ENCODE measurements at regions not wholly inside any gene's neighbourhood (a gene's known extent, or its start where the extent isn't known, plus 50 kb on each side); places are given as distances from the start of the nearest gene placed in this dataset.

GRCh38 chr2:21328177-21328576 is 204.4 kb downstream of the TDRD15 start:
- DNase-seq (ENCODE audit: extremely low read depth, low read depth) = no peak
- TF ChIP-seq, protein P1, sequence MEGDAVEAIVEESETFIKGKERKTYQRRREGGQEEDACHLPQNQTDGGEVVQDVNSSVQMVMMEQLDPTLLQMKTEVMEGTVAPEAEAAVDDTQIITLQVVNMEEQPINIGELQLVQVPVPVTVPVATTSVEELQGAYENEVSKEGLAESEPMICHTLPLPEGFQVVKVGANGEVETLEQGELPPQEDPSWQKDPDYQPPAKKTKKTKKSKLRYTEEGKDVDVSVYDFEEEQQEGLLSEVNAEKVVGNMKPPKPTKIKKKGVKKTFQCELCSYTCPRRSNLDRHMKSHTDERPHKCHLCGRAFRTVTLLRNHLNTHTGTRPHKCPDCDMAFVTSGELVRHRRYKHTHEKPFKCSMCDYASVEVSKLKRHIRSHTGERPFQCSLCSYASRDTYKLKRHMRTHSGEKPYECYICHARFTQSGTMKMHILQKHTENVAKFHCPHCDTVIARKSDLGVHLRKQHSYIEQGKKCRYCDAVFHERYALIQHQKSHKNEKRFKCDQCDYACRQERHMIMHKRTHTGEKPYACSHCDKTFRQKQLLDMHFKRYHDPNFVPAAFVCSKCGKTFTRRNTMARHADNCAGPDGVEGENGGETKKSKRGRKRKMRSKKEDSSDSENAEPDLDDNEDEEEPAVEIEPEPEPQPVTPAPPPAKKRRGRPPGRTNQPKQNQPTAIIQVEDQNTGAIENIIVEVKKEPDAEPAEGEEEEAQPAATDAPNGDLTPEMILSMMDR (IDR thresholded peaks at IDR 0.05; ENCODE audit: low read depth, low read length) = no peak

DNA sequence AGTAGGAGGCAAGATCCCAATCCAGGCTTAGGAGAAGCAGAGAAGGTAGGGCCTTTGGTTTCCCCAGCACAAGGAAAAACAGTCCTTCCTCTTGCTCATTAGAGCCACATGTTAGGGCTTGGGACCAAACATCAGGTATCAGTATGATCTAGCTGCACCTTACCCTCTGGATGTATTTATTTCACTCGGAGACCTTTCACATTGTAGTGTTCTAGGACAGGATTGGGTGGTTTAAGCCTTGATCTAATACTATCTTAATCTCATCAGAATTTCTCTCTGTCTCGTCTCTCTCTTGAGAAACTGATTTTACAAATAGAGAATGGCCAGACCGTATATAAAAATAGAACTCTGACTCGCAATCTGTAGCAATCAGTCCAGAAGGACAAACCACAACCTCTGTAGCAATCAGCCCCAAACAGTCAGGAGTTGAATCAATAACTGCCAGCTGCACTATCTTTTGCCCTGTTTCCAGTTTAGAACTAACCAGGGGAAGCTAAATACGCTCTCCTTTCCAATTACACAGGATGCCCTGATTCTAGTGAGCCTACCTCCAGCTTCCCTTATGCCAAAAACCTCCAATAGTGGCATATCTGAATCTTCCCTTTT is 207.1 kb downstream of the TDRD15 start:
- DNase-seq (ENCODE audit: extremely low read depth, low read depth) = no peak

GRCh38 chr2:21331625-21332370 is 208.0 kb downstream of the TDRD15 start:
- TF ChIP-seq, protein P1 (IDR thresholded peaks at IDR 0.05; ENCODE audit: low read depth, low read length) = no peak
- DNase-seq (ENCODE audit: extremely low read depth, low read depth) = no peak

More for the DNA sequence above, 207.1 kb downstream of the TDRD15 start:
- TF ChIP-seq, protein P1 (IDR thresholded peaks at IDR 0.05; ENCODE audit: low read depth, low read length) = no peak

- no peak for DNase-seq (ENCODE audit: extremely low read depth, low read depth)
- TF ChIP-seq, protein P1 (IDR thresholded peaks at IDR 0.05; ENCODE audit: low read depth, low read length) = no peak
Measured at GRCh38 chr2:21332993-21333625, 209.3 kb downstream of the TDRD15 start.

DNA sequence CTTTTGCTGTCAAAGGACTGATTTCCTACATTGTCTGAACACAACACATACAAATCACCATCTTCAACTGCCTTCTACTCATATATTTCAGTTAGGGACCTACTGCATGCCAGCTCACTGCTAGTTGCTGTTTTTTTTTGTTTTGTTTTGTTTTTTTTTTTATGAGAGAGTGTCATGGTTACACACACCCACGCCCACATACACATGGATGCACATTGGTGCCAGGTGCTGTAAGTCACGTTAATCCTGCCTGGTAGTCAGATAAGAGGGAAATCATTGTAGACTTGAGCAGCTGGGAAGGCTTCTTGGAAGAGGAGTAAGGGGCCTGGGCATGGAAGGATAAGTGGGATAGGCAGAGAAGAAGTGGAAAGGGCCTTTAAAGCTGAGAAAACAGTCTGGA is 209.9 kb downstream of the TDRD15 start:
- TF ChIP-seq, protein P1 (IDR thresholded peaks at IDR 0.05; ENCODE audit: low read depth, low read length) = no peak
- DNase-seq (ENCODE audit: extremely low read depth, low read depth) = no peak

- no peak for DNase-seq (ENCODE audit: extremely low read depth, low read depth)
- TF ChIP-seq, protein P1 (IDR thresholded peaks at IDR 0.05; ENCODE audit: low read depth, low read length) = no peak
Measured at GRCh38 chr2:21346984-21347383, 223.2 kb downstream of the TDRD15 start.
